ENCODE measurements at regions not wholly inside any gene's neighbourhood (a gene's known extent, or its start where the extent isn't known, plus 50 kb on each side); places are given as distances from the start of the nearest gene placed in this dataset.

GRCh38 chr3:74988095-74988494, 373.6 kb upstream of the CNTN3 start:
- Mint-ChIP-seq H3K9me3 (peaks cover 16% of the 10 kb centered on the region), H3K27me3 (ENCODE audit: low read depth) (no peaks in the 10 kb centered on the region), H3K27ac (no peak overlapping the region), H3K4me1 (peaks cover 6% of the 10 kb centered on the region), H3K4me3 (no peak overlapping the region), H3K36me3 (peaks cover 8% of the 10 kb centered on the region)
- no peak for DNase-seq (ENCODE audit: low spot score)
- CTCF ChIA-PET, result no interaction called here
- POLR2A ChIA-PET, result no interaction called here
- TF ChIP-seq E2F5 (CRISPR knock-in tag; IDR thresholded peaks at IDR 0.05) (no peak), FOXP1 (CRISPR knock-in tag; IDR thresholded peaks at IDR 0.05; ENCODE audit: borderline replicate concordance) (no peak), KAT7 (CRISPR knock-in tag; IDR thresholded peaks at IDR 0.05; ENCODE audit: borderline replicate concordance) (no peak), ZNF425 (CRISPR knock-in tag; conservative IDR thresholded peaks at IDR 0.05) (no peak), ZNF263 (CRISPR knock-in tag; IDR thresholded peaks at IDR 0.05; ENCODE audit: low read depth) (no peak), HMGA2 (CRISPR knock-in tag; IDR thresholded peaks at IDR 0.05) (no peak), ZNF138 (CRISPR knock-in tag; conservative IDR thresholded peaks at IDR 0.05) (no peak), NR3C1 (CRISPR knock-in tag; conservative IDR thresholded peaks at IDR 0.05; ENCODE audit: low read depth) (no peak), ZNF232 (CRISPR knock-in tag; IDR thresholded peaks at IDR 0.05) (no peak), SMAD3 (CRISPR knock-in tag; IDR thresholded peaks at IDR 0.05; ENCODE audit: borderline replicate concordance) (no peak), IRF1 (CRISPR knock-in tag; IDR thresholded peaks at IDR 0.05) (no peak), AFF4 (CRISPR knock-in tag; IDR thresholded peaks at IDR 0.05; ENCODE audit: borderline replicate concordance) (no peak), MXD4 (CRISPR knock-in tag; IDR thresholded peaks at IDR 0.05; ENCODE audit: borderline replicate concordance) (no peak), ZNF121 (CRISPR knock-in tag; IDR thresholded peaks at IDR 0.05) (no peak), ZSCAN18 (CRISPR knock-in tag; IDR thresholded peaks at IDR 0.05) (no peak), RELA (CRISPR knock-in tag; IDR thresholded peaks at IDR 0.05; ENCODE audit: borderline replicate concordance) (no peak), ZNF423 (CRISPR knock-in tag; IDR thresholded peaks at IDR 0.05) (no peak), SMAD4 (CRISPR knock-in tag; IDR thresholded peaks at IDR 0.05) (no peak), ZNF532 (CRISPR knock-in tag; IDR thresholded peaks at IDR 0.05; ENCODE audit: borderline replicate concordance) (no peak)
- no peak for ATAC-seq

All from WTC11 (cell line).